ENCODE measurements at regions not wholly inside any gene's neighbourhood (a gene's known extent, or its start where the extent isn't known, plus 50 kb on each side); places are given as distances from the start of the nearest gene placed in this dataset.

- TF ChIP-seq, protein P1, sequence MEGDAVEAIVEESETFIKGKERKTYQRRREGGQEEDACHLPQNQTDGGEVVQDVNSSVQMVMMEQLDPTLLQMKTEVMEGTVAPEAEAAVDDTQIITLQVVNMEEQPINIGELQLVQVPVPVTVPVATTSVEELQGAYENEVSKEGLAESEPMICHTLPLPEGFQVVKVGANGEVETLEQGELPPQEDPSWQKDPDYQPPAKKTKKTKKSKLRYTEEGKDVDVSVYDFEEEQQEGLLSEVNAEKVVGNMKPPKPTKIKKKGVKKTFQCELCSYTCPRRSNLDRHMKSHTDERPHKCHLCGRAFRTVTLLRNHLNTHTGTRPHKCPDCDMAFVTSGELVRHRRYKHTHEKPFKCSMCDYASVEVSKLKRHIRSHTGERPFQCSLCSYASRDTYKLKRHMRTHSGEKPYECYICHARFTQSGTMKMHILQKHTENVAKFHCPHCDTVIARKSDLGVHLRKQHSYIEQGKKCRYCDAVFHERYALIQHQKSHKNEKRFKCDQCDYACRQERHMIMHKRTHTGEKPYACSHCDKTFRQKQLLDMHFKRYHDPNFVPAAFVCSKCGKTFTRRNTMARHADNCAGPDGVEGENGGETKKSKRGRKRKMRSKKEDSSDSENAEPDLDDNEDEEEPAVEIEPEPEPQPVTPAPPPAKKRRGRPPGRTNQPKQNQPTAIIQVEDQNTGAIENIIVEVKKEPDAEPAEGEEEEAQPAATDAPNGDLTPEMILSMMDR (IDR thresholded peaks at IDR 0.05), result no peak
- no peak for TF ChIP-seq POLR2A (IDR thresholded peaks at IDR 0.05)
Observed at GRCh38 chr3:188975600-188976314, 196.0 kb upstream of the TPRG1 start.
